Calu3 (cell line): ENCODE measurements at regions not wholly inside any gene's neighbourhood (a gene's known extent, or its start where the extent isn't known, plus 50 kb on each side); places are given as distances from the start of the nearest gene placed in this dataset.

Experiments
- BruUV-seq: library from RNA; stranded (reverse); fragments of 400-500 nt; replicated peaks from 2 replicates; lab custom pipeline; 2021; lab: Mats Ljungman, UMichigan
- CTCF ChIA-PET: fragments of 300-600 bp; sonication (Branson Sonifier 250); formaldehyde crosslinking; loops from one replicate; lab custom pipeline; 2022; ENCODE audit warnings: antibody characterized with exemption; lab: Charles Lee
- DNase-seq: peaks from one replicate; pipeline ENCODE4 v3.0.0; 2022
- H3K27ac Mint-ChIP-seq: one replicate; pipeline ENCODE4 v1.8.0; 2022; ENCODE audit warnings: mixed read lengths; ENCODE audit not compliant: unreplicated experiment
- H3K27me3 Mint-ChIP-seq: one replicate; pipeline ENCODE4 v1.8.0; 2022; ENCODE audit warnings: mixed read lengths; ENCODE audit not compliant: unreplicated experiment
- H3K36me3 Mint-ChIP-seq: one replicate; pipeline ENCODE4 v1.8.0; 2022; ENCODE audit warnings: mild to moderate bottlenecking, moderate library complexity, mixed read lengths; ENCODE audit not compliant: insufficient read depth, unreplicated experiment
- H3K4me1 Mint-ChIP-seq: one replicate; pipeline ENCODE4 v1.8.0; 2022; ENCODE audit warnings: mild to moderate bottlenecking, low read depth, mixed read lengths; ENCODE audit not compliant: unreplicated experiment
- H3K4me3 Mint-ChIP-seq: one replicate; pipeline ENCODE4 v1.8.0; 2022; ENCODE audit warnings: mild to moderate bottlenecking, low read depth, moderate library complexity, mixed read lengths; ENCODE audit not compliant: unreplicated experiment
- H3K9me3 Mint-ChIP-seq: one replicate; pipeline ENCODE4 v1.8.0; 2022; ENCODE audit warnings: low read depth, mixed read lengths; ENCODE audit not compliant: unreplicated experiment
- intact Hi-C: fragments of 100-400 bp; cut with micrococcal nuclease; formaldehyde crosslinking; loops from one replicate; pipeline ENCODE4 v1.10.0; 2022; ENCODE audit not compliant: unreplicated experiment
- TF ChIP-seq, protein P1 (sequence below): fragments of 200-600 bp; IDR thresholded peaks from one replicate; pipeline ENCODE4 v1.8.0; 2022; ENCODE audit warnings: antibody characterized with exemption; ENCODE audit not compliant: unreplicated experiment

DNA sequence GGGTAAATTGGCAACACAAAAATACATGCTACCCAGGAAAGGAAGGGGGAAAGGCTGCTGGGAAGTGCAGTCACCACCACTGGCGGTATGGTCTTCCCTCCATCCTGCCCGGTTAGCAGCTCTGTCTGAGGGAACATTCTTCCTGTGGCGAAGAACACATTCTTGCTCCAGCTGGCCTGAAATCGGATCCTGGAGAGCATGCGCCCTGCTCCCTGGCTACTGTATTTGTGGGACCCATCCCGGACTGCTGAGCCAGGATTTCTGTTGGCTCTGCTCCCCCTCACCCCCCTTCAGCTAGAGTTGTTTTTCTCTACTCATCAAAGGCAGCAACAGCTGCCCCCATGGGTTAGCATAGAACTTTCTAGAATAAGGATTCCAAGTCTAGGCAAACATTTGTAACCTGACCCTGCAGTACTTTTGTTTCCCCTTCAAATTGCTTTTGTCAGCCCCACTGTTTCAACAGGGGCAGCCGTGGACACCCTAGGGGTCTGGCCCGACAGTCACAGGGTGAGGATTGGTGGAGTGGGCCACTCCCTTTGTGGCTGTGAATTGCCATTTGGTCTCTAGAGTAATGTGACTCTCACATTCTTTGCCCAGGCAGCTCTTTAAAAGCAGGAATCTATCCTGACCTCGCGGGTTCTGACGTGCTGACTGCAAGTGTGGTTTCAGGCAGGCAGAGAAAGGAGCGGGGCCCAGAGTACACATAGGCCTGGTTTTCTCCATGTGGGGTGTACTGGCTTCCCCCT lies 157.7 kb downstream of the TOMM20 start:
- Mint-ChIP-seq H3K4me3 (no peak overlapping the region), H3K36me3 (no peaks in the 10 kb centered on the region), H3K27me3 (no peaks in the 10 kb centered on the region), H3K9me3 (peaks cover 2% of the 10 kb centered on the region), H3K4me1 (peaks cover 48% of the 10 kb centered on the region), H3K27ac (no peak overlapping the region)
- TF ChIP-seq, protein P1, sequence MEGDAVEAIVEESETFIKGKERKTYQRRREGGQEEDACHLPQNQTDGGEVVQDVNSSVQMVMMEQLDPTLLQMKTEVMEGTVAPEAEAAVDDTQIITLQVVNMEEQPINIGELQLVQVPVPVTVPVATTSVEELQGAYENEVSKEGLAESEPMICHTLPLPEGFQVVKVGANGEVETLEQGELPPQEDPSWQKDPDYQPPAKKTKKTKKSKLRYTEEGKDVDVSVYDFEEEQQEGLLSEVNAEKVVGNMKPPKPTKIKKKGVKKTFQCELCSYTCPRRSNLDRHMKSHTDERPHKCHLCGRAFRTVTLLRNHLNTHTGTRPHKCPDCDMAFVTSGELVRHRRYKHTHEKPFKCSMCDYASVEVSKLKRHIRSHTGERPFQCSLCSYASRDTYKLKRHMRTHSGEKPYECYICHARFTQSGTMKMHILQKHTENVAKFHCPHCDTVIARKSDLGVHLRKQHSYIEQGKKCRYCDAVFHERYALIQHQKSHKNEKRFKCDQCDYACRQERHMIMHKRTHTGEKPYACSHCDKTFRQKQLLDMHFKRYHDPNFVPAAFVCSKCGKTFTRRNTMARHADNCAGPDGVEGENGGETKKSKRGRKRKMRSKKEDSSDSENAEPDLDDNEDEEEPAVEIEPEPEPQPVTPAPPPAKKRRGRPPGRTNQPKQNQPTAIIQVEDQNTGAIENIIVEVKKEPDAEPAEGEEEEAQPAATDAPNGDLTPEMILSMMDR = no peak
- CTCF ChIA-PET = interaction anchor here (0.6 to 1.7 kb wide), 5 partner anchors 20 to 484 kb away, joined by 3 to 6 read pairs (median 3); no protein-coding TSS in a partner anchor
- BruUV-seq = no TSS peak
- DNase-seq = no peak
- intact Hi-C loops = no loop called here

DNA sequence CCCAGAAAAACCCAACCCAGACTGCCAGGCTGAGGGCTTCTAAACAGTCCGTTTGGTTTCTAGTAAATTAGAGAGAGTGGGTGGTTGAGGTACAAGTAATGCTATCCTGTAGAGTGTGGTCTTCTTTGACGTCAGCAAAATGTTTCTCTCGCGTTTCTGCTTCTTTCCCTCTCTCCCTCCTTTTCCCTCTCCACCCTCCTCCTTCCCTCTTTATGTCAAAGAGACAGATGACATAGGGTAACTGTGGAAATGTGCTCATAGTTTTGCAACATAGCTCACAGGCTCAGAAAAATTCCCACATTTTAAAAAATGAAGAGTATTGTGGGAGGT lies 158.3 kb downstream of the TOMM20 start:
- Mint-ChIP-seq H3K4me3 (peak overlapping the region; percentile 42), H3K36me3 (no peaks in the 10 kb centered on the region), H3K4me1 (peaks cover 46% of the 10 kb centered on the region), H3K27ac (no peak overlapping the region), H3K27me3 (no peaks in the 10 kb centered on the region), H3K9me3 (no peaks in the 10 kb centered on the region)
- intact Hi-C loops = no loop called here
- CTCF ChIA-PET = interaction anchor here (0.7 to 1.7 kb wide), 8 partner anchors 10 to 471 kb away, joined by 3 to 6 read pairs (median 3); no protein-coding TSS in a partner anchor
- BruUV-seq = no TSS peak
- TF ChIP-seq, protein P1 = no peak
- DNase-seq = no peak

DNA sequence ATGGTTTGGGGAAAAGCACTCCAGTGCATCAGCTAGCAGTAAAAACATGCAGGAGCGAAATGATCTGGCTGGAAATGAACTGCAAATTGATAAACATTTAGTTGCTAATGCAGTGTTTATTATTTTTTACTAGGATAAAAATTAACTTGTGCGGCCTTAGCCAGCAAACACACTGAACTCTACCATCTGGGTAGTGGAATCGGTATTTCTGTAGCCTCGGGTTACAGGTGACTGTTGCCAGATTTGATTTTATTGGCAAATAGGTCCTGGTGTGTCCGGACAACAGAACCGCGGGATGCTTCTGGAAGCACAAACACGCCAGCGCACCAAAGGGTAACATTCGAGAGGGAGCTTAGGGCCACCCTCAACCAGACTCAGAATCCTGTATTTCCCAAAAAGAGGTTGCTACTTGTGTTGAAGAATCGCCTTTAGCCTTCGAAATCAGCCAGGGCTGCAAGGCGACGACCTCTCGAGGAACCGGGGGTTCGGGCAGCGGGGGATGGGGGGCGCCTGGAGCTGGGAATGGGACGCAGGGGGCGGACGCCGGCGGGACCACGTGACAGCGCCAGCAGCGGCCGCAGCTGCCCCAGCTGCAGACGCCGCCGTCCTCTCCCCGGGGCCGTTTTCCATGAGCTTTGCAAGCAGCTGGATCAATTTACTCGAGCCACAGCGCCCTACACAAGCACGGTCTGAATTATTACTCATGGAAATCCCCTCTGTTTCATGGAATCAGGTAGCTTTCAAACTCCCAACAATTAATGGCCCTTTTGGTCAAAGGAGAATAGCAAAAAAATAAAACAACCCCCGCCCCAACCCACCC lies 158.8 kb downstream of the TOMM20 start:
- H3K4me1 Mint-ChIP-seq = peaks cover 46% of the 10 kb centered on the region

DNA sequence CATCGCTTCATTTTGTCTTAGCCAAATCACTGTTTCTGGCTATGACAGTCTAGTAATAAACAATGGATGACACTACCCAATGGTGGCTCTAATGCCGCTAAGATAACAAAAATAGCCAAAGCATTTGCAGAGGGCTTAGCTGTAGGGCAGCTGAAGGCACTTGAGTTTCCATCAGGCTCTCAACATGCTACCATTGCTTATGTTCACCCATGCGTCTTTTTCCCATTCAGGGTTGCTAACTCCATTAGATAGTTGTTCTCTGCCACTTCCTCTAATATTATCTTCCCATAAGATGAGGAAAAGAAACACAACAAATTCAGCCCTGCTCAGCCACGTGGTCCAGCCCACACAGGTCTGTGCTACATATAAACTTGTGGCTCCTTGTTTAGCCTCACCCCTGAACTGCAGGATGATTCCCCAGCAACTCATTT lies 159.6 kb downstream of the TOMM20 start:
- DNase-seq = no peak
- CTCF ChIA-PET = interaction anchor here (1.5 kb wide), 1 partner anchor 43 kb away, joined by 3 read pairs; no protein-coding TSS in a partner anchor
- Mint-ChIP-seq H3K27ac (no peak overlapping the region), H3K36me3 (peaks cover 4% of the 10 kb centered on the region), H3K9me3 (no peaks in the 10 kb centered on the region), H3K27me3 (no peaks in the 10 kb centered on the region), H3K4me1 (peaks cover 47% of the 10 kb centered on the region), H3K4me3 (no peak overlapping the region)
- intact Hi-C loops = loop anchor here (2.0 kb wide), 1 partner anchor 28 kb away; no protein-coding TSS in a partner anchor
- no TSS peak for BruUV-seq
- TF ChIP-seq, protein P1 = no peak

More for the DNA sequence above, 158.8 kb downstream of the TOMM20 start:
- CTCF ChIA-PET = interaction anchor here (0.7 to 1.7 kb wide), 8 partner anchors 11 to 470 kb away, joined by 3 to 6 read pairs (median 3); no protein-coding TSS in a partner anchor
- TF ChIP-seq, protein P1 = no peak
- intact Hi-C loops = loop anchor here (2.0 kb wide), 1 partner anchor 27 kb away; no protein-coding TSS in a partner anchor
- DNase-seq = peak; percentile 58
- H3K9me3 Mint-ChIP-seq = no peaks in the 10 kb centered on the region
- BruUV-seq = no TSS peak
- H3K27me3 Mint-ChIP-seq = no peaks in the 10 kb centered on the region
- H3K27ac Mint-ChIP-seq = no peak overlapping the region
- peaks cover 4% of the 10 kb centered on the region for H3K36me3 Mint-ChIP-seq
- H3K4me3 Mint-ChIP-seq = peak overlapping the region; percentile 42
